ENCODE measurements at regions not wholly inside any gene's neighbourhood (a gene's known extent, or its start where the extent isn't known, plus 50 kb on each side); places are given as distances from the start of the nearest gene placed in this dataset.

GRCh38 chr2:8072907-8073306 lies 608.9 kb upstream of the ID2 start:
- no peak for TF ChIP-seq CTCF (IDR thresholded peaks at IDR 0.05)
- no peak for TF ChIP-seq POLR2A (IDR thresholded peaks at IDR 0.05)

Data from heart left ventricle (tissue), 13 donors.